Hematopoietic multipotent progenitor cell treated with erythropoietin and hydrocortisone succinate and interleukin-3 and kit ligand, for 8 days (in vitro differentiated cells): ENCODE measurements at regions not wholly inside any gene's neighbourhood (a gene's known extent, or its start where the extent isn't known, plus 50 kb on each side); places are given as distances from the start of the nearest gene placed in this dataset.

Source experiments
- DNase-seq: peaks from one replicate; pipeline ENCODE4 v3.0.0-alpha.2; 2015

- DNase-seq, result no peak
Observed at GRCh38 chr5:21694567-21694966, 1158.6 kb downstream of the CDH12 start.

DNA sequence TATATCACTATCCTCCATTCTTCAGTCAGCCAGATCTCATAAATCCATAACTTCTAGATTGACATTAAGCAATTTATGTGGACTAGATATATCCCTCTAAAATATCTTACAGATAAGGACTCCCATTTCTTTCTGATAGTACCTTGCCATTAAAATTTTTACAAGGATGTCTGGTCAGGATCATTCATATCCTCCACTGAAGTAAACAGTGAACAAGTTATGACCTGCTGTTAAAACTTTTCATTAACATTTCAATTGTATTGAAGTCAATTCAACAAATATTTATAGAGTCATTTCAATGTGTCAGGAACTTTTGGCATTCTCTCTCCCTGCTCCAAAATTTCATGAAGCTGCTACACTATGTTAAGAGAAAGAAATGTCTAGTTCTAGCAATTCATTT is 1159.6 kb downstream of the CDH12 start:
- no peak for DNase-seq

GRCh38 chr5:21689587-21689986 is 1163.6 kb downstream of the CDH12 start:
- no peak for DNase-seq

DNA sequence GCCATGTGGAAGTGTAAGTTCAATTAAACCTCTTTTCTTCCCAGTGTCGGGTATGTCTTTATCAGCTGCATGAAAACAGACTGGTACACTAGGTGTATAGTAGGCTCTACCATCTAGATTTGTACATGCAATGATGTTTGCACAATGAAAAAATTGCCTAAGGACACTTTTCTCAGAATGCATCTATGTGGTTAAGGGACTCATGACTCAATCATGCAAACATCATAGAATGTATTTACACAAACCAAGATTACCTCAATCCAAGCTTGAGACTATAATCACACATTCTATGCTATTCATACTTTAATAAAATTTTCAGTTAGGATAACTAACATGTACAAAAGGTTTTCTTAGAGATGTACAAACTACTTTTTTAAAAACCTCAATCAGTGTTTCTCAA is 1164.5 kb downstream of the CDH12 start:
- DNase-seq, result no peak

GRCh38 chr5:21687621-21688020 is 1165.5 kb downstream of the CDH12 start:
- no peak for DNase-seq

DNA sequence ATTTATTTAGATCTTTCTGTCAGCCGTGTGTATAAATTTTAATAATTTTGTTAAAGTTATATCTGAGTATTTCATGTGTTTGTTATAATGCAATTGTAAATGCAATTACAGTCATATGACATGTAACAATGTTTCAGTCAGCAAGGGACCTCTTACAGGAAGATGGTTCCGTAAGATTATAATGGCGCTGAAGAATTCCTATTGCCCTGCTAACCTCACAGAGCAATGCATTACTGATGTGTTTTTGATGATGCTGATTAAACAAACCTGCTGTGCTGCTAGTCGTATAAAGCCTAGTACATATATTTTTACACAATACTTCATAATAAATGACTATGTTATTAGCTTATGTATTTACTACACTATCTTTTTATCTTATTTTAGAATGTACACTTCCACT is 1166.4 kb downstream of the CDH12 start:
- DNase-seq, result no peak

GRCh38 chr5:21685522-21685921 is 1167.6 kb downstream of the CDH12 start:
- no peak for DNase-seq

GRCh38 chr5:21684992-21685391 is 1168.2 kb downstream of the CDH12 start:
- DNase-seq, result no peak

DNA sequence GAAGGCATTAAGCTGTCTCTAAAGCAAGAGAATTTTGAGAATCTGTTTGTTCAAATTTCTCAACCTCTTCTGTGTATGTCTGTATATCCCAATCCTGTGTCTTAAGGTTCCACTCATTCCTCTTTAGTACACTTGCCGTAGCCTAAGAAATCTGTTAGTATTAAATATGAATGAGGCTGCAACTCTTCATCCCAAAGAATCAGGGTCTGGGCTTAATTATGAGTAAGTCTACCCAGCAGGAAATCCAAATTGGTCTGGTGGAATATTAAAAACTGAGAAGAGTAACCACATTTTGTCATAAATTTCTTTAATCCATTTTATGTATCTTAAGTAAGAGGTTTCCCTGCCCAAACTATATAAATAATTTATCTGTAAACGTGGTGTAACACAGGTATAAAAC is 1171.2 kb downstream of the CDH12 start:
- DNase-seq, result no peak

DNA sequence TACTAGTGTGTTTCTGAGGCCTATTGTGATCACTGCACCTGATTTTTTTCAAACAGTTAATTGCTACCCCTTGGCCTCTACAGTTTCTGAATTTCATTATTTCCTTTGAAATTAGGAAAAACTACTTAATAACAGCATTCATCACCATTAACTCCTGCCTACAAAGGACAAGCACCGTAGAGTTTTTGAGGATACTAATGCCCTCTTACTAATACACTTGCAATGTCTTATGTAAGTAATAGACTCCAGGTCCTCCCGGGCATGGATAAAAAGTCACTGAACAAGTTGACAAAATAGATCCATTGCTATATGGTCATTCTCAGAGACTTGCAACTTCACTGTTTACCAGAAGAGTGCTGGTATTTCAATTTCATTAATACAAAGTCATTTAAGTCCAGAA is 1172.5 kb downstream of the CDH12 start:
- no peak for DNase-seq

DNA sequence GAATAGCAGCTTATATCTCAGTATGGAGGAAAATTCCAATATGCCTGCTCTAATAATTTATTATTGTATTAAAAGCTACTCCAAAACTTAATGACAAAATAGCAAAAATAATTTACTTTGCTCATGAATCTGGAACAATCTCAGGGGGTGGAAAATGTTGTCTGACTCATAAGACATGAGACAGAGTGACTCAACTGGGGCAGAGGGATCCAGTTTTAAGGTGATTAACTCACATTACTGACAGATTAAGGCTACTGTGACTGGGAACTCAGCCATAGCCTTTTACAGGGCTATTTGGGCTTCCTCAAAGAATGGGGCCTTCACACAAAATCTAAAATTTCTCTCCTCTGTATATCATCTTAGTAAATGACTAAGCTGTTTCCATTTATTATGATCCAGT is 1172.9 kb downstream of the CDH12 start:
- no peak for DNase-seq

DNA sequence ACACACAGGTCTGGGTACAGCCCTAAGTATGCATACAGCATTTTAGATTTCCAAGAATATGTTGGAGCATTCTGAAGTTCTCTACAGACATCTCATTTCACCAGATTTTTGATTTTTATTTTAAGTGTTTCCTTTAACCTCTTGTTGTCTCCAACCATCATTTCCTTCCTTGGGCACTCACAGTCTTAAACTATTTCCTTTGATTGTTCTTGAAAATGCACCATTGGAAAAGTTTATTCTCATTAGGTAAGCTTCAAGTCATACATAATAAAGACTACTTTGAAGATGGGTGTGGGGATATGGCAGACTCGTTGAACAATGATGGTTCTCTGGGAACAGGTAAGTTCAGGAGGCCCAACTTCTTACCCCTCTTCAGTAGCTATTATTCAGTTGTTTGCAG is 1174.6 kb downstream of the CDH12 start:
- DNase-seq, result no peak

- DNase-seq, result no peak
Observed at GRCh38 chr5:21672911-21673310, 1180.2 kb downstream of the CDH12 start.

GRCh38 chr5:21672360-21672759 is 1180.8 kb downstream of the CDH12 start:
- DNase-seq, result no peak

- no peak for DNase-seq
Observed at GRCh38 chr5:21665524-21665923, 1187.6 kb downstream of the CDH12 start.

- DNase-seq, result no peak
Observed at GRCh38 chr5:21663082-21663481, 1190.1 kb downstream of the CDH12 start.

DNA sequence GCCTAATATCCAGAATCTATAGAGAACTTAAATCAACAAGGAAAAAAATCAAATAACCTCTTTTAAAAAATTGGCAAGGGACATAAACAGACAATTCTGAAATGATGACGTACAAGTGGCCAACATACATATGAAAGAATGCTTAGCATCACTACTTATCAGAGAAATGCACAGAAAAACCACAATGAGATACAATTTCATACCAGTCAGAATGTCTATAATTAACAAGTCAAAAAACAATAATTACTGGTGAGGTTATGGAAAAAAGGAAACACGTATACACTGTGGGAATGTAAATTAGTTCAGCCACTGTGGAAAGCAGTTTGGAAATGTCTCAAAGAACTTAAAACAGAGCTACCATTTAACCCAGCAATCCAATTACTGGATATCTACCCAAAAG is 1192.0 kb downstream of the CDH12 start:
- no peak for DNase-seq

GRCh38 chr5:21654556-21654955 is 1198.6 kb downstream of the CDH12 start:
- no peak for DNase-seq

- no peak for DNase-seq
Observed at GRCh38 chr5:21649969-21650368, 1203.2 kb downstream of the CDH12 start.

DNA sequence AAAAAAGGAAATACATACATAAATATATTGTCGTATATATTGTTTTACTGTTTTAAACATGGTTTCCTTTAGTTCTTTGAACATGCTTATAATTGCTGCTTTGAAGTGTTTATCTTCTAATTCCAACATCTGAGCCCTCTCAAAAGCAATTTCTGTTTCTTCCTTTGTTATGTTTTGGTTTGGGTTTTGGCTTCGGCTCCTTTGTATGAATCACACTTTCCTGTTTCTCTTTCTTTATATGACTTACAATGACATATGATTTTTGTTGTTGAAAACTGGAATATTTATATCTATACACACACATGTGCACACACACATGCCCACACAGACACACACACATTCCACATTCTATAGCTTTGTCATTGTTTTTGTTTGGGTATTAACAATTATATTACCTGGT is 1206.7 kb downstream of the CDH12 start:
- DNase-seq, result no peak

GRCh38 chr5:21644032-21644431 is 1209.1 kb downstream of the CDH12 start:
- DNase-seq, result no peak

GRCh38 chr5:21642312-21642711 is 1210.8 kb downstream of the CDH12 start:
- no peak for DNase-seq

- DNase-seq, result no peak
Observed at GRCh38 chr5:21623831-21624230, 1229.3 kb downstream of the CDH12 start.

- no peak for DNase-seq
Observed at GRCh38 chr5:21615195-21615765, 1237.9 kb downstream of the CDH12 start.

DNA sequence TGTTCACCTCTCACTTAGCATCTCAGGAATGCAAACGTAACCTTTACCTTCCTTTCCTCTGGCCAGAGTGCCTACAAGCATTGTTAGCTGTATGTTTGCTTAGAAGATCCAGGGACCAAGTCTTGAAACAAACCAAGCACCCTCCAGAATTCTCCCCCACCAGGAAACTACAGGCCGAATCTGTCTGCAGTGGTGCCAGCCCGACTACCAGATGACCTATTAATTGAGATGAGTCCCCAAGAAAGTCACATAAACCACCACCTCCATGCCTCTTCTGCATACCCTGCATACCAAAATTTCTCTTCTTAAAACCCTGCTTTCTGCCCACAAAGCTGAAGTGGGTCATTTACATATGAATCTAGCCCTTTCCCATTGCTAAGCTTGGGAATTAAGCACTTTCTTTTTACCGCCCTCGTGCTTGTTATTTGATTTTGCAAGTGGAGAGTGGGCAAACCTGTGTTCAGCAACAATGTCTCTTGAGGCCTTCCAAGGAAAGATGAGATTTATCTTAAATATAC is 1239.1 kb downstream of the CDH12 start:
- no peak for DNase-seq

GRCh38 chr5:21603796-21604195 is 1249.3 kb downstream of the CDH12 start:
- no peak for DNase-seq
